Endothelial cell of umbilical vein (primary cell): ENCODE measurements at regions not wholly inside any gene's neighbourhood (a gene's known extent, or its start where the extent isn't known, plus 50 kb on each side); places are given as distances from the start of the nearest gene placed in this dataset.

Experiments used
- CTCF ChIP-seq, 2 donors: IDR thresholded peaks; 1 replicate in 1 of 2; 2 replicates in 1 of 2; pipeline ENCODE4 v1.5.1; 2011; ENCODE audit warnings: low read length in 2 of 2, mild to moderate bottlenecking in 2 of 2, moderate library complexity in 2 of 2, control low read depth in 1 of 2, inconsistent platforms in 1 of 2, low read depth in 1 of 2; ENCODE audit not compliant: insufficient read depth in 1 of 2; ENCODE audit errors: extremely low read depth in 1 of 2
- JUN ChIP-seq: IDR thresholded peaks from 2 replicates; pipeline ENCODE4 v1.6.1; 2011; ENCODE audit warnings: borderline replicate concordance, low read depth; ENCODE audit not compliant: insufficient read length, insufficient read depth
- POLR2A ChIP-seq: IDR thresholded peaks from 2 replicates; pipeline ENCODE4 v1.6.1; 2012; ENCODE audit warnings: low read depth, mild to moderate bottlenecking, control low read depth, low read length

GRCh38 chr21:36566644-36567043 is 86.7 kb upstream of the CLDN14 start:
- TF ChIP-seq CTCF (IDR thresholded peaks at IDR 0.05; ENCODE audit: extremely low read depth in 1 of 2, insufficient read depth in 1 of 2, low read depth in 1 of 2, low read length in 2 of 2): no peak
- TF ChIP-seq POLR2A: no peak
- no peak for TF ChIP-seq JUN
